ENCODE measurements at regions not wholly inside any gene's neighbourhood (a gene's known extent, or its start where the extent isn't known, plus 50 kb on each side); places are given as distances from the start of the nearest gene placed in this dataset.

DNA sequence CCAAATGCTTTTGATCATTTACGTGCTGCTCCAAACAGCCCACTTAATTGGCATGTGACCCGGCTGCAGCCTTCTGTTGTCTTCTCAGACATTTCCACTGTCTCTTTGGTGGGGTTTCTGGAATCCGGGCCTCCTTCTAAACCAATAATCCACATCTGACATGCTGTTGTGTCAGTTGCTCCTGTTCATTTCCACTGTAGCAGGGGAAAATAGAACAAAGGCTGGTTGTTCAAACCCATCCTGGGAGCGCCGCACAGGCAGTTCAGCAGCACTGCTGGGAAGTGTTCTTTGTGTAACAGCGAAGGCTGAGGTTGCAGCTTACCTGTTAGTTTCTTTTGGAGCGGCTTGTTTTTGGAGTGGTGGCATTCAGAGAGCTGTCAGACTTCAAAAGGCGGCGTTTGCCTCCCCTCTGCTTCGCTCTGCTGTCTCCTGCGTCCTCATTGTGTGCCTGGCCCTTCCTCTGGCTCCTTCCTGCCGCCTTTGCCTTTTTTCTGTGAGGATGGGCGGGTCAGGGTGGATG lies 149.4 kb downstream of the SNX10 start:
- WGBS (ENCODE audit: insufficient coverage, insufficient read length), result no CpG with 5 or more reads among the region's 13 CpGs

DNA sequence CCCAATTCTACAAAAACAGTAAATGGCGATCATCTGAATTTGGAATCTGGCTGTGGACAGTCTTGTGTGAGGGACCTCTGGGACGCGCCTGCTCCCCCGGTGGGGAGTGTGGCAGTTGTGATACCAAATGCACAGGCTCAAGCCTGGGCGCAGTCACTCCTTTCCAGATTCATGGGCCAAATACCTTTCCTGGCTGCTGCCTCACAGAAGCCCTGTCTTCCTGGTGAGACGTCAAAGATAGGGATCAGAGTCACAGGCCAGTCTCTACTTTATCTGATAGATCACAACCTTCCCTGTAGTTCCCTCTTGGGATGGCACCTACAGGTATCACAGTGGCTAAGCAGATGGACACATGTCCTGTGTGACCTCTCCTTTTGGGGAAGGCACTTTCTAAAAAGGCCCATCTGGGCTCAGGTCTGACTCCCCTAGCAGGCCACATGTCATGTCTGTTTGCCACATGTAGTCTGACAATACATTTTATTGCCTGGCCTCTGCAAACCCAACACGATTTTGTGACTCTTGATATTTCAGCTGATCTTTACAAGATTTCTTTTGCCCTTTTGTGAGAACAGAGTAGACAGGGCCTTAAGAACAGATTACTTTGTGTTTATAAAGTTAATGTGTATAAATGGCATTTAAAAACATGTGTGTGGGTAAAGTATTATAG lies 150.1 kb downstream of the SNX10 start:
- Histone ChIP-seq H3K9me3 (ENCODE audit: control insufficient read depth, insufficient read depth, low read length) (no peaks in the 10 kb centered on the region), H3K36me3 (ENCODE audit: control insufficient read depth, insufficient read depth, low read length) (no peaks in the 10 kb centered on the region), H3K27me3 (ENCODE audit: control insufficient read depth, insufficient read depth, low read length) (no peaks in the 10 kb centered on the region), H3K27ac (ENCODE audit: low read length) (no peak overlapping the region), H3K4me1 (ENCODE audit: control insufficient read depth, insufficient read depth, low read length) (peaks cover 3% of the 10 kb centered on the region; the same call in 1 of the 2 replicates), H3K4me3 (ENCODE audit: low read length) (no peak overlapping the region)
- no peak for DNase-seq (ENCODE audit: low read depth, low spot score)
- WGBS (ENCODE audit: insufficient coverage, insufficient read length), result no CpG with 5 or more reads among the region's 7 CpGs

More for the DNA sequence above, 149.4 kb downstream of the SNX10 start:
- no peak overlapping the region for H3K27ac ChIP-seq (ENCODE audit: low read length)
- H3K27me3 ChIP-seq (ENCODE audit: control insufficient read depth, insufficient read depth, low read length), result no peaks in the 10 kb centered on the region
- H3K4me1 ChIP-seq (ENCODE audit: control insufficient read depth, insufficient read depth, low read length), result peaks cover 3% of the 10 kb centered on the region; the same call in 1 of the 2 replicates
- no peak overlapping the region for H3K4me3 ChIP-seq (ENCODE audit: low read length)
- no peaks in the 10 kb centered on the region for H3K9me3 ChIP-seq (ENCODE audit: control insufficient read depth, insufficient read depth, low read length)
- DNase-seq (ENCODE audit: low read depth, low spot score), result no peak
- no peaks in the 10 kb centered on the region for H3K36me3 ChIP-seq (ENCODE audit: control insufficient read depth, insufficient read depth, low read length)

DNA sequence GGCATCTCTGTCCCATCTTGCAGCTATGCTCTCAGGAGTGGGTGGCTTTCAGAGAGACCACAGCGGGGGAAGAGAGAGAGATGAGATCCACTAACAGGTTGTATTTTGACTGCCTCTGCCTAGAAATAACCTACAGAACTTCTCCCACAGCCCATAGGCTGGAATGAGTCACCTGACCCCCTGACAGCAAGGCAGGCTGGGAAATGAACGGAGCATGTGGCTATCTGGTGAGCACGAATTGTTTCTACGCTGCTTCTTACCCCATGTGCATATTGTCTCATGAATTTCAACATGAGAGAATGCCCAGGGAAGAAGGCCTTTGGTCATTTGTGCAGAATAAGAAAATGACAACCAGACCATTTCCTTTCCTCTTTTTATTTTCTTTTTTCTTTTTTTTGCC lies 151.3 kb downstream of the SNX10 start:
- no peaks in the 10 kb centered on the region for H3K9me3 ChIP-seq (ENCODE audit: control insufficient read depth, insufficient read depth, low read length)
- no peak overlapping the region for H3K4me3 ChIP-seq (ENCODE audit: low read length)
- no peak for DNase-seq (ENCODE audit: low read depth, low spot score)
- H3K27me3 ChIP-seq (ENCODE audit: control insufficient read depth, insufficient read depth, low read length), result no peaks in the 10 kb centered on the region
- H3K27ac ChIP-seq (ENCODE audit: low read length), result no peak overlapping the region
- H3K36me3 ChIP-seq (ENCODE audit: control insufficient read depth, insufficient read depth, low read length), result no peaks in the 10 kb centered on the region
- peaks cover 3% of the 10 kb centered on the region; the same call in 1 of the 2 replicates for H3K4me1 ChIP-seq (ENCODE audit: control insufficient read depth, insufficient read depth, low read length)
- no CpG with 5 or more reads among the region's 4 CpGs for WGBS (ENCODE audit: insufficient coverage, insufficient read length)

DNA sequence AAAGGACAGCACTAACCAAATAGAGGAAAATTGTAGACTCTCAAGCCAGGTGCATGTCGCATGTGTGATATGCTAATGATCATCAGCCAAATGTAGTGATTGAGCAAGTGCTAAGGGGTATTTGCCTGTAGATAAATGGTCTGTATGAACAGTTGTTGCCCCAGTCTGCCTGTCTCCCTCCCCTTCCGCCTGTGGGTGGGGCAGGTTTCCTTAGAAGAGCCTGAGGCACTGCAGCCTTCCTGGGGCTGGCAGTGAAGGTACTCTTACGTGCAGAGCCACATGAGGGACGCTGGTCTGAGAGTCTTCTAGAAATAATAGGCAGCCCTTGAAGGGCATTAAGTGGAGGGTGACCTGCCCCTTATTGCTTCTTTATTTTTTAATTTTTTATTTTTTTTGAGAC lies 152.1 kb downstream of the SNX10 start:
- no peak for DNase-seq (ENCODE audit: low read depth, low spot score)
- Histone ChIP-seq H3K27me3 (ENCODE audit: control insufficient read depth, insufficient read depth, low read length) (no peaks in the 10 kb centered on the region), H3K4me1 (ENCODE audit: control insufficient read depth, insufficient read depth, low read length) (peaks cover 1% of the 10 kb centered on the region; the same call in 1 of the 2 replicates), H3K27ac (ENCODE audit: low read length) (no peak overlapping the region), H3K36me3 (ENCODE audit: control insufficient read depth, insufficient read depth, low read length) (no peaks in the 10 kb centered on the region), H3K9me3 (ENCODE audit: control insufficient read depth, insufficient read depth, low read length) (no peaks in the 10 kb centered on the region), H3K4me3 (ENCODE audit: low read length) (no peak overlapping the region)
- no CpG with 5 or more reads among the region's 4 CpGs for WGBS (ENCODE audit: insufficient coverage, insufficient read length)

DNA sequence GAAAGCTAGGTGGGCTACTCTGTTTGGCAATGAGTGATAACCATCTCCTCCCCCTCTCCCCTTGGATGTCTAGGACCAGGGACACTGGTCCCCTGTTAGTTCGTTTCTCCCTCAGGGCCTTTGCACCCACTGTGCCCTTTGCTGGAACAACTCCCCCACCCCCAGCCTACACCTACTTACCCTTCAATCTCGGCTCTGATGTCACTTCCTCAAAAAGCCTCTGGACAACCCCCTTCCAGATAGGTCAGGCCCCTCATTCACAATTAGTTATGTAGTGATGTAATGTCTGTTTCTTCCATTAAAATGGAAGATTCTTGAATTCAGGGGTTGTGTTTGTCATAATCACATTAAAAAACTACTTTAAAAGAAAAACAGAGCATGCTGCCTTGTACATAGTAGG lies 152.9 kb downstream of the SNX10 start:
- peaks cover 1% of the 10 kb centered on the region; the same call in 1 of the 2 replicates for H3K4me1 ChIP-seq (ENCODE audit: control insufficient read depth, insufficient read depth, low read length)
- no peak overlapping the region for H3K27ac ChIP-seq (ENCODE audit: low read length)
- no peaks in the 10 kb centered on the region for H3K27me3 ChIP-seq (ENCODE audit: control insufficient read depth, insufficient read depth, low read length)
- DNase-seq (ENCODE audit: low read depth, low spot score), result no peak
- H3K4me3 ChIP-seq (ENCODE audit: low read length), result no peak overlapping the region
- H3K9me3 ChIP-seq (ENCODE audit: control insufficient read depth, insufficient read depth, low read length), result no peaks in the 10 kb centered on the region
- H3K36me3 ChIP-seq (ENCODE audit: control insufficient read depth, insufficient read depth, low read length), result no peaks in the 10 kb centered on the region
- WGBS (ENCODE audit: insufficient coverage, insufficient read length), result no CpG with 5 or more reads among the region's 2 CpGs

DNA sequence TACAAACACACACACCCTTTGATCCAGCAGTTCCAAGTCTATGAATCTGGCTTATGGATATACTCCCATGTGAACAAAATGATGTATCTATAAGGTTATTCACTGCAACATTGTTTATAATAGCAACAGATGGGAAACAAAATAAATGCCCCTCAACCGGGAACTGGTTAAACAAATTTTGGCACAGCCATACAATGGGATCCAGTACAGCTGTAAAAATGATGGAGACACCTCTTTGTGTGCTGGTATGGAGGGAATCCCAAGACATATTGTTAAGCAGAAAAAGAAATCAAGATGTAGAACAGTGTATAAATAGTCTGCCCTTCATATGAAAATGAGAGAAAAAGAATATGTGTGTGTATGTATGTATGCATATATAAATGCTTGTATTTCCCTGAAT lies 155.5 kb downstream of the SNX10 start:
- H3K27me3 ChIP-seq (ENCODE audit: control insufficient read depth, insufficient read depth, low read length), result no peaks in the 10 kb centered on the region
- no peak for DNase-seq (ENCODE audit: low read depth, low spot score)
- no peaks in the 10 kb centered on the region for H3K9me3 ChIP-seq (ENCODE audit: control insufficient read depth, insufficient read depth, low read length)
- no peak overlapping the region for H3K27ac ChIP-seq (ENCODE audit: low read length)
- H3K4me1 ChIP-seq (ENCODE audit: control insufficient read depth, insufficient read depth, low read length), result no peaks in the 10 kb centered on the region
- no CpG with 5 or more reads among the region's 1 CpG for WGBS (ENCODE audit: insufficient coverage, insufficient read length)
- no peaks in the 10 kb centered on the region for H3K36me3 ChIP-seq (ENCODE audit: control insufficient read depth, insufficient read depth, low read length)
- no peak overlapping the region for H3K4me3 ChIP-seq (ENCODE audit: low read length)

DNA sequence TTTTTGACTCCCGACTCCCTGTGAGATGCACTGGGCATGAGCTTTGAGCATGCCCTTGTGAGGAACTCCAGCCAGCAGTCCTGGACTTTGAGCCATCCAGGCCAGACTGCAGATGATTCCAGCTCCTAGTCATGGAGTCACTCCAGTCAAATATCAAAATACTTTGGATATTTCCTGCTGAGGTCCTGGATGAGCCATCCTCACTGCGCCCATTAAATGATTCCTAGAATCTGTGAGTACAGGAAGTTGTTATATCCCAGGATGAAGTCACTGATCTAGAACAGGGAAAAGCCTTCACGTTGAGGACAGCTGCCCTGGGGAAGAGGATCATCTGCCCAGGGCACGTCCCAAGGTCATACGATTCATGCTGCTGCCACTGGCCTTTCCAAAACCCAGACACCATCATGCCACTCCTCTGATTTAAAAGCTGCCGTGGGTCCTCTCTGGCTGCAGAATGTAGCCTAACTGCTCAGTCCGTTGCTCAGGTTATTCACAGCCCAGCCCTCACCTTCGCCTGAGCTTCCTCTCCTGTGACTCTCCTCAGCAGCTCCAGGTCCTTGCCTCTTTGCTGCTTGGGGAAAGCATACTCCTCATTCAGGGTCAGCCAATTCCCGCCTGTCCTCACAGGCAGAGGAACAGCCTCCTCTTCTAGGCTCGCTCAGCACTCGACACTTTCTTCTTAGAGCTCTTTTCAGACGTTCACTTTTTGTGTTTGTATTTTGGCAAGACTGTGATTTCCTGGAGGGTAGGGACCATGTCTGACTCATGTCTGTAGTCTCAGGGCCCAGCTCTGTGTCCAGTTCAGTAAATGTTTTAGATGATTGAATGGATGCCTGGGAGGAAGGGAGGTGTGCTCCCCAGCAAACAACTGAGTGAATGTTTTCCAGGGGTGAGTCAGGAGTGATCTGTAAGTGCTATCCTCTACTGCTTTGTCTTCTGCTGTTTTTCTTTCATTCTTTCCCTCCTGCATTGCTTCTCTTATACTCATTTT lies 157.8 kb downstream of the SNX10 start:
- no CpG with 5 or more reads among the region's 12 CpGs for WGBS (ENCODE audit: insufficient coverage, insufficient read length)
- Histone ChIP-seq H3K36me3 (ENCODE audit: control insufficient read depth, insufficient read depth, low read length) (no peaks in the 10 kb centered on the region), H3K27me3 (ENCODE audit: control insufficient read depth, insufficient read depth, low read length) (no peaks in the 10 kb centered on the region), H3K27ac (ENCODE audit: low read length) (no peak overlapping the region), H3K9me3 (ENCODE audit: control insufficient read depth, insufficient read depth, low read length) (no peaks in the 10 kb centered on the region), H3K4me3 (ENCODE audit: low read length) (no peak overlapping the region), H3K4me1 (ENCODE audit: control insufficient read depth, insufficient read depth, low read length) (0 out of 2 replicates have a peak, but pooled peaks cover 1% of the 10 kb centered on the region)
- no peak for DNase-seq (ENCODE audit: low read depth, low spot score)

DNA sequence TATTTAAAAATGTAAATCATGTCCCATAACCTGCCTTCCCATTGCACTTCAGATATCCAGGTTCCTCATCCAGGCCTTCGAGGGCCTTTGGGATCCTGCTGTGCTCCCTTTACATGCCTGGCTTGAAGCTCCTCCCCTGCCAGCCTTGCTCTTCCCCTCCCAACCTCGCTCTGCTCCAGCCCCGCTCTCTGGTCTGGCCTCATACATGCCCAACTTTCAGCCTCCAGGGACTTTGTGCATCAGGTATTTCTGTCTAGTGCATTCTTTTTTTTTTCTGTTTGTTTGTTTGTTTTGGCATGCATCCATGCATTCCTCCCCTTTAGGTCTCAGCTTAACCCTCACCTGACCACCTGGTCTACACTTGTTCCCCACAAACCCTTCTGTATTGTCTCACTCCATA lies 160.3 kb downstream of the SNX10 start:
- DNase-seq (ENCODE audit: low read depth, low spot score), result peak; percentile 22
- H3K9me3 ChIP-seq (ENCODE audit: control insufficient read depth, insufficient read depth, low read length), result no peaks in the 10 kb centered on the region
- H3K4me3 ChIP-seq (ENCODE audit: low read length), result no peak overlapping the region
- no peaks in the 10 kb centered on the region for H3K27me3 ChIP-seq (ENCODE audit: control insufficient read depth, insufficient read depth, low read length)
- H3K27ac ChIP-seq (ENCODE audit: low read length), result no peak overlapping the region
- WGBS (ENCODE audit: insufficient coverage, insufficient read length), result no CpG with 5 or more reads among the region's 3 CpGs
- H3K4me1 ChIP-seq (ENCODE audit: control insufficient read depth, insufficient read depth, low read length), result 0 out of 2 replicates have a peak, but pooled peaks cover 1% of the 10 kb centered on the region
- no peaks in the 10 kb centered on the region for H3K36me3 ChIP-seq (ENCODE audit: control insufficient read depth, insufficient read depth, low read length)

DNA sequence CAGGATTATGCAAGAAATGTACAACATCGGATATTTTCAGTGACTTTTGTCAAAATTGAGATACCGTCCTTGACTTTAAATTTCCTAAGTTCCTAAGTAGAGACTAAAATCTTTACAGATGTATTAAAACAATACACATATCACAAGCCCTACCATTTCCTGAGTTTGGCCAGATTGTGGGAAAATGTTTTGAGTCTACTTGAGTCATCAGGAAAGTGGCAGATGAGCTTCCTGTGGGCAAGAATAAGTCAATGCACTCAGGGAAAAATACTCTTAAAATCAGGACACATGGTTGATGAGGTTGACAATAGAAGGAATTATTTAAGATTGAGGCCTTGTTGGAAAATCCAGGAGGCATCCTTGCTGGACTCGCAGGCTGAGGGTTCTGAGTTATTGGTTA lies 162.5 kb downstream of the SNX10 start:
- Histone ChIP-seq H3K27ac (ENCODE audit: low read length) (no peak overlapping the region), H3K36me3 (ENCODE audit: control insufficient read depth, insufficient read depth, low read length) (no peaks in the 10 kb centered on the region), H3K9me3 (ENCODE audit: control insufficient read depth, insufficient read depth, low read length) (no peaks in the 10 kb centered on the region), H3K27me3 (ENCODE audit: control insufficient read depth, insufficient read depth, low read length) (no peaks in the 10 kb centered on the region), H3K4me3 (ENCODE audit: low read length) (no peak overlapping the region), H3K4me1 (ENCODE audit: control insufficient read depth, insufficient read depth, low read length) (0 out of 2 replicates have a peak, but pooled peaks cover 1% of the 10 kb centered on the region)
- WGBS (ENCODE audit: insufficient coverage, insufficient read length), result no CpG with 5 or more reads among the region's 3 CpGs
- DNase-seq (ENCODE audit: low read depth, low spot score), result no peak

DNA sequence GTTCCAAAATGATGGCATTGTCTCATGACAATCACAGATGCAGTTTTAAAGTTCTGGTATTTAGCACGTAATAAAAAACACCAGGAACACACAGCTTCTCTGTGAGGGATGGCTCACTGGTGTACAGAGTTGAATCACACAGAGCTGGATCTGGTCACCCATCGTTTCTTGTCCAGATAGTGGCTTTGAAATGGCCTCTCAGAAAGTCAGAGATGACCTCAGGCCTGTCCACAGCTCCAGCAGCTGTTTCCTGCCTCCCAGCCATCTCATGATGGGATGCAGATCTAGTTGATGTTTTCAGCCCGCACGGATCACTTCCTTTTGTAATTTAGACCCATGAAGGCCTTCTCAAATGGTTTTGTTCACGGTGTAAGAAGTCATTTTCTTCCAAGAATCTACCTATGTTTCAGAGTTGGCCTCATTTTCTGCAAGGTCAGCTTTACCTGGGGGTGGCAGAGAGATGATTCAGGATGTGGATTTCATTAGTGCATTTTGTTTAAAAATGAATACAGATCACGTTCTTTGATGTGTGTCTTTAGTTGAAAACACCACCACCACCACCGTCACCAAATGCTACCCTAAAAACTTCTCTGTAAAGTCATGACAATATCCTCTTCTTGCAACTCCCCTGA lies 166.2 kb downstream of the SNX10 start:
- WGBS (ENCODE audit: insufficient coverage, insufficient read length), result no CpG with 5 or more reads among the region's 7 CpGs
- no peak overlapping the region for H3K4me3 ChIP-seq (ENCODE audit: low read length)
- H3K27ac ChIP-seq (ENCODE audit: low read length), result no peak overlapping the region
- H3K36me3 ChIP-seq (ENCODE audit: control insufficient read depth, insufficient read depth, low read length), result no peaks in the 10 kb centered on the region
- H3K9me3 ChIP-seq (ENCODE audit: control insufficient read depth, insufficient read depth, low read length), result no peaks in the 10 kb centered on the region
- H3K27me3 ChIP-seq (ENCODE audit: control insufficient read depth, insufficient read depth, low read length), result no peaks in the 10 kb centered on the region
- no peaks in the 10 kb centered on the region for H3K4me1 ChIP-seq (ENCODE audit: control insufficient read depth, insufficient read depth, low read length)
- DNase-seq (ENCODE audit: low read depth, low spot score), result no peak
